Adrenal gland (tissue), 9 donors: ENCODE measurements at regions not wholly inside any gene's neighbourhood (a gene's known extent, or its start where the extent isn't known, plus 50 kb on each side); places are given as distances from the start of the nearest gene placed in this dataset.

Experiments
- DNase-seq, 7 donors: peaks; one replicate each; pipeline ENCODE4 v3.0.0-alpha.2; 2019 to 2020
- H3K27ac ChIP-seq, 5 donors: fragments of 200-600 bp; sonication (generic) in 4 of 5; 1 replicate in 3 of 5; 2 replicates in 2 of 5; pipeline versions ENCODE4 v1.5.1 to v1.8.0; 2016 to 2020; ENCODE audit warnings: mild to moderate bottlenecking in 1 of 5
- H3K27me3 ChIP-seq: fragments of 200-600 bp; 2 replicates; pipeline ENCODE4 v1.8.0; 2021
- H3K36me3 ChIP-seq, 2 donors: fragments of 200-600 bp; replicated peaks in 1 of 2; 1 replicate in 1 of 2; 2 replicates in 1 of 2; pipeline versions ENCODE4 v1.5.1 to v1.8.0; 2018 to 2022
- H3K4me1 ChIP-seq, 2 donors: fragments of 200-600 bp; replicated peaks in 1 of 2; 1 replicate in 1 of 2; 2 replicates in 1 of 2; pipeline versions ENCODE4 v1.5.1 to v1.8.0; 2018 to 2021
- H3K4me3 ChIP-seq, 4 donors: fragments of 200-600 bp; sonication (generic) in 3 of 4; one replicate each; pipeline ENCODE4 v1.5.1; 2016 to 2018
- H3K9me3 ChIP-seq, 3 donors: fragments of 200-600 bp; sonication (generic) in 1 of 3; replicated peaks in 1 of 3; 1 replicate in 2 of 3; 2 replicates in 1 of 3; pipeline versions ENCODE4 v1.5.1 to v1.8.0; 2016 to 2021
- CTCF ChIP-seq, 6 experiments: fragments of 450-650 bp in 4 of 6; fragments of 200-600 bp in 2 of 6; sonication (generic) in 1 of 6; IDR thresholded peaks; 1 replicate in 5 of 6; 2 replicates in 1 of 6; pipeline versions ENCODE4 v1.5.1 to v1.8.0; 2016 to 2021; ENCODE audit warnings: antibody characterized with exemption in 6 of 6, mild to moderate bottlenecking in 2 of 6, moderate library complexity in 1 of 6
- POLR2A ChIP-seq, 2 donors: fragments of 450-650 bp; IDR thresholded peaks; one replicate each; pipeline ENCODE4 v1.6.1; 2017; ENCODE audit warnings: antibody characterized with exemption in 2 of 2, mild to moderate bottlenecking in 2 of 2, moderate library complexity in 1 of 2
- WGBS, 4 donors: extraction: QIAGEN DNeasy Blood & Tissue Kit in 2 of 4; methylation state at CpG; one replicate each; pipeline versions ENCODE4 v1.1.5 to v1.1.7; 2013 to 2017; 5-methylcytosine and 5-hydroxymethylcytosine counted together
- intact Hi-C, 2 donors: fragments of 100-400 bp; cut with DNase I; formaldehyde crosslinking; loops; one replicate each; pipeline versions ENCODE4 v1.14.1 to v1.15.0; 2022 to 2023
- donor health status: healthy with polysubstance abuse.
- donor health status: Bipolar disorder and iron deficiency.
- donor health status: DM: yes; HTN: yes; CAD: no.
- donor health status: DM: no; HTN: no; CAD: no.
- donor health status: DM: no; HTN: no; CAD: no.

- WGBS, 4 donors = 43 to 66% (median 45%) methylated on average over 2 of the region's 2 CpGs
- Histone ChIP-seq H3K27me3 (no peaks in the 10 kb centered on the region), H3K4me1 (peaks cover 0 to 18% of the 10 kb centered on the region in 2 donors), H3K36me3 (no peaks in the 10 kb centered on the region), H3K9me3 (no peaks in the 10 kb centered on the region), H3K27ac (peak overlapping the region in 1 of 5 donors; percentile 29), H3K4me3 (no peak overlapping the region)
- peak in 6 of 7 donors; percentile 42 to 71 (median 58) for DNase-seq
- no peak for TF ChIP-seq CTCF (IDR thresholded peaks at IDR 0.05)
- no peak for TF ChIP-seq POLR2A (IDR thresholded peaks at IDR 0.05)
- intact Hi-C loops = no loop called here
Observed at GRCh38 chr20:1775117-1775516, 117.5 kb upstream of the SIRPG start.

- no peak for DNase-seq
- Histone ChIP-seq H3K4me1 (peaks cover 0 to 18% of the 10 kb centered on the region in 2 donors), H3K27ac (no peak overlapping the region), H3K4me3 (no peak overlapping the region), H3K9me3 (no peaks in the 10 kb centered on the region), H3K27me3 (no peaks in the 10 kb centered on the region), H3K36me3 (no peaks in the 10 kb centered on the region)
- WGBS, 4 donors = 88 to 98% (median 95%) methylated on average over 6 of the region's 6 CpGs
- intact Hi-C loops = no loop called here
- no peak for TF ChIP-seq CTCF (IDR thresholded peaks at IDR 0.05)
Observed at GRCh38 chr20:1774479-1774878, 116.9 kb upstream of the SIRPG start.

- TF ChIP-seq POLR2A (IDR thresholded peaks at IDR 0.05) = no peak
- WGBS, 4 donors = 77 to 94% (median 86%) methylated on average over 2 of the region's 2 CpGs
- Histone ChIP-seq H3K4me3 (no peak overlapping the region), H3K27me3 (no peaks in the 10 kb centered on the region), H3K9me3 (no peaks in the 10 kb centered on the region), H3K27ac (no peak overlapping the region), H3K36me3 (no peaks in the 10 kb centered on the region), H3K4me1 (peaks cover 0 to 18% of the 10 kb centered on the region in 2 donors)
- intact Hi-C loops = no loop called here
- no peak for DNase-seq
Observed at GRCh38 chr20:1773816-1774215, 116.2 kb upstream of the SIRPG start.

GRCh38 chr20:1769491-1769890 is 111.9 kb upstream of the SIRPG start:
- Histone ChIP-seq H3K27me3 (no peaks in the 10 kb centered on the region), H3K4me1 (peaks cover 0 to 3% of the 10 kb centered on the region in 2 donors), H3K4me3 (no peak overlapping the region), H3K27ac (no peak overlapping the region), H3K36me3 (no peaks in the 10 kb centered on the region), H3K9me3 (no peaks in the 10 kb centered on the region)
- intact Hi-C loops = loop anchor here (10.0 kb wide), 2 partner anchors 405 to 675 kb away; no protein-coding TSS in a partner anchor
- 90 to 97% (median 93%) methylated on average over 3 of the region's 3 CpGs for WGBS, 4 donors
- DNase-seq = no peak
- TF ChIP-seq POLR2A (IDR thresholded peaks at IDR 0.05) (no peak), CTCF (IDR thresholded peaks at IDR 0.05) (no peak)

GRCh38 chr20:1766731-1767130 is 109.2 kb upstream of the SIRPG start:
- no peaks in the 10 kb centered on the region for H3K9me3 ChIP-seq
- intact Hi-C loops = loop anchor here (10.0 kb wide), 2 partner anchors 408 to 678 kb away; no protein-coding TSS in a partner anchor

More at GRCh38 chr20:1766731-1767130, 109.2 kb upstream of the SIRPG start:
- no peaks in the 10 kb centered on the region for H3K36me3 ChIP-seq
- no peak for DNase-seq
- H3K27ac ChIP-seq = no peak overlapping the region
- H3K27me3 ChIP-seq = no peaks in the 10 kb centered on the region
- TF ChIP-seq CTCF (IDR thresholded peaks at IDR 0.05) (no peak), POLR2A (IDR thresholded peaks at IDR 0.05) (no peak)
- WGBS, 4 donors = 84 to 90% (median 88%) methylated on average over 1 of the region's 1 CpG
- peaks cover 0 to 7% of the 10 kb centered on the region in 2 donors for H3K4me1 ChIP-seq
- no peak overlapping the region for H3K4me3 ChIP-seq
